UCSD-AML1 (cell line): ENCODE measurements at regions not wholly inside any gene's neighbourhood (a gene's known extent, or its start where the extent isn't known, plus 50 kb on each side); places are given as distances from the start of the nearest gene placed in this dataset.
"Not testable (repeated sequence)": the region's sequence is repeated elsewhere in the genome, so short reads cannot be mapped to it uniquely, and the experiment has no call there.

ENCODE experiments used
- DNase-seq: peaks from one replicate; lab custom pipeline; 2025; ENCODE audit not compliant: unreplicated experiment; lab: John Stamatoyannopoulos, UW

- no peak for DNase-seq
Measured at GRCh38 chr1:88320291-88320690, 363.8 kb upstream of the PKN2 start.

GRCh38 chr1:88321706-88322105, 362.4 kb upstream of the PKN2 start:
- no peak for DNase-seq

GRCh38 chr1:88324899-88325298, 359.2 kb upstream of the PKN2 start:
- no peak for DNase-seq

- no peak for DNase-seq
Measured at GRCh38 chr1:88327391-88328267, 356.4 kb upstream of the PKN2 start.

GRCh38 chr1:88330201-88330600, 353.9 kb upstream of the PKN2 start:
- no peak for DNase-seq

GRCh38 chr1:88333086-88333695, 350.9 kb upstream of the PKN2 start:
- DNase-seq, result no peak

- DNase-seq, result no peak
Measured at GRCh38 chr1:88341447-88341846, 342.6 kb upstream of the PKN2 start.

GRCh38 chr1:88342081-88342480, 342.0 kb upstream of the PKN2 start:
- not testable (repeated sequence) for DNase-seq

GRCh38 chr1:88350648-88351047, 333.4 kb upstream of the PKN2 start:
- DNase-seq, result no peak

- no peak for DNase-seq
Measured at GRCh38 chr1:88351960-88352359, 332.1 kb upstream of the PKN2 start.

- DNase-seq, result no peak
Measured at GRCh38 chr1:88354256-88354655, 329.8 kb upstream of the PKN2 start.

GRCh38 chr1:88357729-88358128, 326.3 kb upstream of the PKN2 start:
- DNase-seq, result no peak

- no peak for DNase-seq
Measured at GRCh38 chr1:88371436-88372023, 312.5 kb upstream of the PKN2 start.

- no peak for DNase-seq
Measured at GRCh38 chr1:88375977-88376376, 308.1 kb upstream of the PKN2 start.

GRCh38 chr1:88376421-88376820, 307.7 kb upstream of the PKN2 start:
- no peak for DNase-seq

- no peak for DNase-seq
Measured at GRCh38 chr1:88378560-88378959, 305.5 kb upstream of the PKN2 start.

- DNase-seq, result no peak
Measured at GRCh38 chr1:88394958-88395357, 289.1 kb upstream of the PKN2 start.

GRCh38 chr1:88398338-88398737, 285.7 kb upstream of the PKN2 start:
- no peak for DNase-seq

- no peak for DNase-seq
Measured at GRCh38 chr1:88399690-88400089, 284.4 kb upstream of the PKN2 start.

- no peak for DNase-seq
Measured at GRCh38 chr1:88401313-88401712, 282.8 kb upstream of the PKN2 start.

- no peak for DNase-seq
Measured at GRCh38 chr1:88404582-88404981, 279.5 kb upstream of the PKN2 start.

- DNase-seq, result no peak
Measured at GRCh38 chr1:88407248-88407647, 276.8 kb upstream of the PKN2 start.
